Suppressor macrophage (primary cell): ENCODE measurements at regions not wholly inside any gene's neighbourhood (a gene's known extent, or its start where the extent isn't known, plus 50 kb on each side); places are given as distances from the start of the nearest gene placed in this dataset.
A peak's percentile ranks its signal among the peaks of the same experiment; 100 is the strongest.

Experiments used
- DNase-seq, 4 experiments: peaks; one replicate each; pipeline ENCODE4 v3.0.0-alpha.2; 2020 to 2022

- DNase-seq, result no peak
These were observed 1474.0 kb upstream of the TMEFF2 start for GRCh38 chr2:193668557-193669323.

GRCh38 chr2:193627927-193628272, 1433.2 kb upstream of the TMEFF2 start:
- DNase-seq, result no peak

- no peak for DNase-seq
These were observed 1432.6 kb upstream of the TMEFF2 start for GRCh38 chr2:193627187-193627926.

- no peak for DNase-seq
These were observed 1413.7 kb upstream of the TMEFF2 start for GRCh38 chr2:193608451-193608850.

- no peak for DNase-seq
These were observed 1396.1 kb upstream of the TMEFF2 start for GRCh38 chr2:193590831-193591230.

GRCh38 chr2:193584522-193584938, 1389.8 kb upstream of the TMEFF2 start:
- peak; percentile 26 to 51 (median 50) for DNase-seq

GRCh38 chr2:193583638-193584400, 1389.1 kb upstream of the TMEFF2 start:
- peak in 2 of 4 experiments; percentile 15 to 32 for DNase-seq

GRCh38 chr2:193581807-193582206, 1387.1 kb upstream of the TMEFF2 start:
- DNase-seq, result no peak

GRCh38 chr2:193580176-193580950, 1385.6 kb upstream of the TMEFF2 start:
- DNase-seq, result no peak

GRCh38 chr2:193566886-193567285, 1372.2 kb upstream of the TMEFF2 start:
- no peak for DNase-seq

GRCh38 chr2:193566276-193566675, 1371.5 kb upstream of the TMEFF2 start:
- no peak for DNase-seq

- no peak for DNase-seq
These were observed 1367.3 kb upstream of the TMEFF2 start for GRCh38 chr2:193562031-193562430.

GRCh38 chr2:193561054-193561453, 1366.3 kb upstream of the TMEFF2 start:
- no peak for DNase-seq

- no peak for DNase-seq
These were observed 1362.2 kb upstream of the TMEFF2 start for GRCh38 chr2:193556766-193557470.

GRCh38 chr2:193549661-193550060, 1354.9 kb upstream of the TMEFF2 start:
- peak in 2 of 4 experiments; percentile 14 to 34 for DNase-seq

GRCh38 chr2:193542762-193543161, 1348.0 kb upstream of the TMEFF2 start:
- DNase-seq, result no peak

- DNase-seq, result no peak
These were observed 1344.5 kb upstream of the TMEFF2 start for GRCh38 chr2:193539188-193539587.

- DNase-seq, result no peak
These were observed 1343.3 kb upstream of the TMEFF2 start for GRCh38 chr2:193538061-193538460.

GRCh38 chr2:193537531-193537930, 1342.8 kb upstream of the TMEFF2 start:
- DNase-seq, result no peak

GRCh38 chr2:193528458-193528857, 1333.7 kb upstream of the TMEFF2 start:
- peak in 2 of 4 experiments; percentile 9 to 29 for DNase-seq

GRCh38 chr2:193527146-193527545, 1332.4 kb upstream of the TMEFF2 start:
- no peak for DNase-seq

- no peak for DNase-seq
These were observed 1328.9 kb upstream of the TMEFF2 start for GRCh38 chr2:193523662-193524061.
